OCI-LY3 (cell line): ENCODE measurements at regions not wholly inside any gene's neighbourhood (a gene's known extent, or its start where the extent isn't known, plus 50 kb on each side); places are given as distances from the start of the nearest gene placed in this dataset.

Experiments used
- CTCF ChIP-seq: fragments of 200-600, 300-600 bp; sonication (generic); IDR thresholded peaks from 2 replicates; pipeline ENCODE4 v1.5.1; 2014; ENCODE audit warnings: antibody characterized with exemption, low read length, low read depth
- EZH2phosphoT487 ChIP-seq: fragments of 200-600 bp; shearing (Covaris generic); IDR thresholded peaks from 2 replicates; pipeline ENCODE4 v1.6.1; 2018; ENCODE audit warnings: antibody characterized with exemption, mixed run types, low read depth

- no peak for TF ChIP-seq CTCF
- no peak for TF ChIP-seq EZH2phosphoT487
Measured at GRCh38 chr18:8471372-8471771, 137.9 kb upstream of the RAB12 start.
